ENCODE measurements at regions not wholly inside any gene's neighbourhood (a gene's known extent, or its start where the extent isn't known, plus 50 kb on each side); places are given as distances from the start of the nearest gene placed in this dataset.

- H3K4me3 ChIP-seq (ENCODE audit: low read depth, low read length), result no peak overlapping the region
- DNase-seq (ENCODE audit: low read depth), result no peak
- TF ChIP-seq CTCF (IDR thresholded peaks at IDR 0.05; ENCODE audit: low read depth, low read length, missing control alignments), result no peak
Measured at GRCh38 chr13:55569082-55569481, 1571.6 kb upstream of the PRR20A start.

- H3K4me3 ChIP-seq (ENCODE audit: low read depth, low read length), result no peak overlapping the region
- no peak for TF ChIP-seq CTCF (IDR thresholded peaks at IDR 0.05; ENCODE audit: low read depth, low read length, missing control alignments)
- no peak for DNase-seq (ENCODE audit: low read depth)
Measured at GRCh38 chr13:55569514-55569913, 1571.2 kb upstream of the PRR20A start.

- no peak for TF ChIP-seq CTCF (IDR thresholded peaks at IDR 0.05; ENCODE audit: low read depth, low read length, missing control alignments)
- DNase-seq (ENCODE audit: low read depth), result no peak
- no peak overlapping the region for H3K4me3 ChIP-seq (ENCODE audit: low read depth, low read length)
Measured at GRCh38 chr13:55570371-55570770, 1570.3 kb upstream of the PRR20A start.

- TF ChIP-seq CTCF (IDR thresholded peaks at IDR 0.05; ENCODE audit: low read depth, low read length, missing control alignments), result no peak
- DNase-seq (ENCODE audit: low read depth), result no peak
- no peak overlapping the region for H3K4me3 ChIP-seq (ENCODE audit: low read depth, low read length)
Measured at GRCh38 chr13:55571237-55571867, 1569.4 kb upstream of the PRR20A start.

- no peak for DNase-seq (ENCODE audit: low read depth)
- H3K4me3 ChIP-seq (ENCODE audit: low read depth, low read length), result no peak overlapping the region
- TF ChIP-seq CTCF (IDR thresholded peaks at IDR 0.05; ENCODE audit: low read depth, low read length, missing control alignments), result no peak
Measured at GRCh38 chr13:55572408-55572807, 1568.3 kb upstream of the PRR20A start.

- no peak for DNase-seq (ENCODE audit: low read depth)
- H3K4me3 ChIP-seq (ENCODE audit: low read depth, low read length), result no peak overlapping the region
- no peak for TF ChIP-seq CTCF (IDR thresholded peaks at IDR 0.05; ENCODE audit: low read depth, low read length, missing control alignments)
Measured at GRCh38 chr13:55572862-55573261, 1567.9 kb upstream of the PRR20A start.

GRCh38 chr13:55573565-55573964, 1567.2 kb upstream of the PRR20A start:
- no peak for DNase-seq (ENCODE audit: low read depth)
- H3K4me3 ChIP-seq (ENCODE audit: low read depth, low read length), result no peak overlapping the region
- no peak for TF ChIP-seq CTCF (IDR thresholded peaks at IDR 0.05; ENCODE audit: low read depth, low read length, missing control alignments)
